Panc1 (cell line): ENCODE measurements at regions not wholly inside any gene's neighbourhood (a gene's known extent, or its start where the extent isn't known, plus 50 kb on each side); places are given as distances from the start of the nearest gene placed in this dataset.

Source experiments
- ATAC-seq: fragments of 200-7000 bp; cut with Tn5 transposase; 2 replicates; pipeline ENCODE4 v1.9.1; 2020; ENCODE audit warnings: mild to moderate bottlenecking, moderate library complexity
- BruUV-seq: library from RNA; stranded (reverse); fragments of 400-500 nt; replicated peaks from 2 replicates; lab custom pipeline; 2021; lab: Mats Ljungman, UMichigan
- CTCF ChIA-PET: fragments of 300-600 bp; sonication (Branson Sonifier 250); formaldehyde crosslinking; loops from one replicate; lab custom pipeline; 2022; ENCODE audit warnings: antibody characterized with exemption; lab: Charles Lee
- POLR2A ChIA-PET: fragments of 300-600 bp; sonication (Branson Sonifier 250); formaldehyde crosslinking; loops from one replicate; lab custom pipeline; 2022; ENCODE audit warnings: antibody characterized with exemption; lab: Charles Lee
- DNase-seq: peaks from one replicate; pipeline ENCODE4 v3.0.0-alpha.2; 2010; ENCODE audit warnings: low read depth, low spot score
- H3K27ac ChIP-seq: 2 replicates; pipeline ENCODE4 v1.5.1; 2011; ENCODE audit warnings: mild to moderate bottlenecking, low read length, inconsistent platforms
- H3K27me3 ChIP-seq: fragments of 200-500 bp; sonication (Bioruptor generic); 2 replicates; pipeline ENCODE4 v1.6.0; 2014; ENCODE audit warnings: low read length, inconsistent platforms; ENCODE audit not compliant: control insufficient read depth, insufficient read depth
- H3K36me3 ChIP-seq: fragments of 200-500 bp; sonication (Bioruptor generic); 2 replicates; pipeline ENCODE4 v1.5.1; 2014; ENCODE audit warnings: inconsistent platforms, mild to moderate bottlenecking, low read length, moderate library complexity; ENCODE audit not compliant: control insufficient read depth, insufficient read depth
- H3K4me1 ChIP-seq: 2 replicates; pipeline ENCODE4 v1.5.1; 2011; ENCODE audit warnings: inconsistent platforms, mild to moderate bottlenecking, low read length, moderate library complexity; ENCODE audit not compliant: control insufficient read depth, insufficient read depth
- H3K4me3 ChIP-seq, 2 experiments: 2 replicates each; pipeline ENCODE4 v1.5.1; 2011 to 2012; ENCODE audit warnings: low read depth in 2 of 2, low read length in 2 of 2, mild to moderate bottlenecking in 2 of 2, inconsistent platforms in 1 of 2, moderate library complexity in 1 of 2
- H3K9me3 ChIP-seq: fragments of 200-500 bp; sonication (Bioruptor generic); 2 replicates; pipeline ENCODE4 v1.5.1; 2014; ENCODE audit warnings: low read depth, mild to moderate bottlenecking, inconsistent platforms, low read length, moderate library complexity; ENCODE audit not compliant: control insufficient read depth, insufficient read depth
- CTCF ChIP-seq: fragments of 450-650 bp; IDR thresholded peaks from 2 replicates; pipeline ENCODE4 v1.5.1; 2017; ENCODE audit warnings: mild to moderate bottlenecking
- POLR2AphosphoS5 ChIP-seq: IDR thresholded peaks from 2 replicates; pipeline ENCODE4 v1.6.1; 2012; ENCODE audit warnings: mild to moderate bottlenecking, low read depth, low read length, moderate library complexity
- REST ChIP-seq, 2 experiments: IDR thresholded peaks; 2 replicates each; pipeline ENCODE4 v1.6.1; 2011 to 2012; ENCODE audit warnings: low read depth in 2 of 2, control low read depth in 1 of 2, low read length in 1 of 2, mild to moderate bottlenecking in 1 of 2, moderate library complexity in 1 of 2; ENCODE audit not compliant: insufficient read depth in 1 of 2
- SIN3A ChIP-seq: IDR thresholded peaks from 2 replicates; pipeline ENCODE4 v1.6.1; 2012; ENCODE audit warnings: low read depth, mild to moderate bottlenecking, low read length, moderate library complexity, borderline replicate concordance; ENCODE audit not compliant: insufficient read depth
- TCF7L2 ChIP-seq: IDR thresholded peaks from 2 replicates; pipeline ENCODE4 v1.6.1; 2011; ENCODE audit warnings: mild to moderate bottlenecking, low read depth, low read length, inconsistent platforms
- in situ Hi-C: cut with HindIII; loops from 2 replicates; pipeline ENCODE4 v1.10.0; 2016; ENCODE audit warnings: low sequenced_read_pairs, low pct_unique_long_range_greater_than_20kb
- intact Hi-C: fragments of 100-400 bp; cut with micrococcal nuclease; formaldehyde crosslinking; loops from one replicate; pipeline ENCODE4 v1.10.0; 2022; ENCODE audit not compliant: unreplicated experiment

- TF ChIP-seq SIN3A (no peak), CTCF (no peak), REST (IDR thresholded peaks at IDR 0.05; ENCODE audit: insufficient read depth in 1 of 2, low read depth in 2 of 2, low read length in 1 of 2) (no peak), TCF7L2 (no peak), POLR2AphosphoS5 (no peak)
- H3K27ac ChIP-seq = no peak overlapping the region
- POLR2A ChIA-PET = no interaction called here
- no peak for DNase-seq
- no peak for ATAC-seq
- CTCF ChIA-PET = no interaction called here
- intact Hi-C loops = loop anchor here (5.0 kb wide), 1 partner anchor 48 kb away; no protein-coding TSS in a partner anchor
- BruUV-seq = no TSS peak
- no peaks in the 10 kb centered on the region for H3K4me1 ChIP-seq
- no peaks in the 10 kb centered on the region for H3K27me3 ChIP-seq
- H3K4me3 ChIP-seq = no peak overlapping the region
- H3K9me3 ChIP-seq = no peaks in the 10 kb centered on the region
- no peaks in the 10 kb centered on the region for H3K36me3 ChIP-seq
- in situ Hi-C loops = no loop called here
Observed at GRCh38 chr7:49479936-49480544, 293.4 kb upstream of the VWC2 start.

- H3K36me3 ChIP-seq = no peaks in the 10 kb centered on the region
- CTCF ChIA-PET = no interaction called here
Observed at GRCh38 chr7:49481075-49481474, 292.4 kb upstream of the VWC2 start.

More at GRCh38 chr7:49481075-49481474, 292.4 kb upstream of the VWC2 start:
- no peaks in the 10 kb centered on the region for H3K4me1 ChIP-seq
- no peak overlapping the region for H3K4me3 ChIP-seq
- H3K27ac ChIP-seq = no peak overlapping the region
- no peak for ATAC-seq
- no peaks in the 10 kb centered on the region for H3K27me3 ChIP-seq
- POLR2A ChIA-PET = no interaction called here
- in situ Hi-C loops = no loop called here
- DNase-seq = no peak
- no peaks in the 10 kb centered on the region for H3K9me3 ChIP-seq
- intact Hi-C loops = loop anchor here (5.0 kb wide), 1 partner anchor 49 kb away; no protein-coding TSS in a partner anchor
- TF ChIP-seq SIN3A (no peak), TCF7L2 (no peak), REST (IDR thresholded peaks at IDR 0.05; ENCODE audit: insufficient read depth in 1 of 2, low read depth in 2 of 2, low read length in 1 of 2) (no peak), POLR2AphosphoS5 (no peak), CTCF (no peak)
- no TSS peak for BruUV-seq
